HEK293T (cell line): ENCODE measurements at regions not wholly inside any gene's neighbourhood (a gene's known extent, or its start where the extent isn't known, plus 50 kb on each side); places are given as distances from the start of the nearest gene placed in this dataset.

Experiments used
- ARNT ChIP-seq: fragments of 450-650 bp; IDR thresholded peaks from 2 replicates; pipeline ENCODE4 v1.6.1; 2017; ENCODE audit warnings: mild to moderate bottlenecking
- CTBP1 ChIP-seq: fragments of 450-650 bp; IDR thresholded peaks from 2 replicates; pipeline ENCODE4 v1.6.1; 2016; ENCODE audit warnings: borderline replicate concordance
- ELF4 ChIP-seq: fragments of 450-650 bp; IDR thresholded peaks from 2 replicates; pipeline ENCODE4 v1.6.1; 2017; ENCODE audit warnings: antibody characterized with exemption
- FOXA1 ChIP-seq: fragments of 450-650 bp; IDR thresholded peaks from 2 replicates; pipeline ENCODE4 v1.6.1; 2016; ENCODE audit warnings: mild to moderate bottlenecking
- FOXK2 ChIP-seq: fragments of 450-650 bp; IDR thresholded peaks from 2 replicates; pipeline ENCODE4 v1.6.1; 2016; ENCODE audit warnings: mild to moderate bottlenecking
- FOXM1 ChIP-seq: fragments of 450-650 bp; IDR thresholded peaks from 2 replicates; pipeline ENCODE4 v1.6.1; 2017; ENCODE audit warnings: mild to moderate bottlenecking, borderline replicate concordance
- HDGF ChIP-seq: fragments of 450-650 bp; IDR thresholded peaks from 2 replicates; pipeline ENCODE4 v1.6.1; 2017; ENCODE audit warnings: antibody characterized with exemption, borderline replicate concordance
- L3MBTL2 ChIP-seq: fragments of 450-650 bp; conservative IDR thresholded peaks from 2 replicates; pipeline ENCODE4 v1.6.1; 2016; ENCODE audit warnings: mild to moderate bottlenecking
- NFRKB ChIP-seq: fragments of 450-650 bp; IDR thresholded peaks from 2 replicates; pipeline ENCODE4 v1.6.1; 2016; ENCODE audit warnings: mild to moderate bottlenecking, moderate library complexity
- PKNOX1 ChIP-seq: fragments of 450-650 bp; IDR thresholded peaks from 2 replicates; pipeline ENCODE4 v1.6.1; 2016
- SP1 ChIP-seq: fragments of 450-650 bp; IDR thresholded peaks from 2 replicates; pipeline ENCODE4 v1.6.1; 2017
- SUZ12 ChIP-seq: fragments of 450-650 bp; IDR thresholded peaks from 2 replicates; pipeline ENCODE4 v1.6.1; 2016; ENCODE audit warnings: mild to moderate bottlenecking
- TARDBP ChIP-seq: fragments of 450-650 bp; IDR thresholded peaks from 2 replicates; pipeline ENCODE4 v1.6.1; 2016
- ZNF384 ChIP-seq: fragments of 450-650 bp; IDR thresholded peaks from 2 replicates; pipeline ENCODE4 v1.6.1; 2016

- no peak for TF ChIP-seq SP1
- no peak for TF ChIP-seq SUZ12
- no peak for TF ChIP-seq NFRKB
- TF ChIP-seq TARDBP, result no peak
- no peak for TF ChIP-seq ELF4
- no peak for TF ChIP-seq FOXA1
- no peak for TF ChIP-seq ZNF384
- TF ChIP-seq FOXK2, result no peak
- TF ChIP-seq HDGF, result no peak
- no peak for TF ChIP-seq L3MBTL2
- TF ChIP-seq ARNT, result no peak
- no peak for TF ChIP-seq CTBP1
- no peak for TF ChIP-seq FOXM1
- no peak for TF ChIP-seq PKNOX1
Observed at GRCh38 chr4:17380347-17380746, 131.5 kb downstream of the QDPR start.
